ENCODE measurements at regions not wholly inside any gene's neighbourhood (a gene's known extent, or its start where the extent isn't known, plus 50 kb on each side); places are given as distances from the start of the nearest gene placed in this dataset.

GRCh38 chr4:57355101-57355665 is 245.0 kb upstream of the IGFBP7 start:
- H4K20me1 ChIP-seq (ENCODE audit: insufficient read depth): no peaks in the 10 kb centered on the region
- H3K36me3 ChIP-seq (ENCODE audit: insufficient read depth, low read length): no peaks in the 10 kb centered on the region
- TF ChIP-seq CTCF (IDR thresholded peaks at IDR 0.05; ENCODE audit: poor library complexity, severe bottlenecking): no peak
- TF ChIP-seq TAF1 (IDR thresholded peaks at IDR 0.05; ENCODE audit: low read depth): no peak
- no peak for TF ChIP-seq MXI1 (conservative IDR thresholded peaks at IDR 0.05; ENCODE audit: poor library complexity, severe bottlenecking)
- TF ChIP-seq POLR2AphosphoS5 (IDR thresholded peaks at IDR 0.05): no peak
- no peak for TF ChIP-seq RAD21 (conservative IDR thresholded peaks at IDR 0.05)
- TF ChIP-seq SMC3 (conservative IDR thresholded peaks at IDR 0.05; ENCODE audit: poor library complexity): no peak
- no peak for TF ChIP-seq EP300 (conservative IDR thresholded peaks at IDR 0.05; ENCODE audit: poor library complexity, severe bottlenecking)
- no peaks in the 10 kb centered on the region for H3K9me3 ChIP-seq (ENCODE audit: low read length)
- no peaks in the 10 kb centered on the region for H3K79me2 ChIP-seq (replicated peaks; ENCODE audit: insufficient read depth, low read length)
- no peak overlapping the region for H3K4me2 ChIP-seq (ENCODE audit: low read length)
- H2AFZ ChIP-seq (ENCODE audit: low read depth, low read length): no peak overlapping the region
- H3K4me3 ChIP-seq (ENCODE audit: low read length): no peak overlapping the region
- H3K27ac ChIP-seq (ENCODE audit: low read length): no peak overlapping the region
- no peaks in the 10 kb centered on the region for H3K9me2 ChIP-seq (ENCODE audit: insufficient read depth, low read length)
- no peak overlapping the region for H3K9ac ChIP-seq (ENCODE audit: low read length)
- no peaks in the 10 kb centered on the region for H3K27me3 ChIP-seq (ENCODE audit: insufficient read depth, low read depth, low read length)
- H3F3A ChIP-seq (ENCODE audit: insufficient read depth, low read length, poor library complexity, severe bottlenecking): no peaks in the 10 kb centered on the region

- Histone ChIP-seq H3K27me3 (ENCODE audit: insufficient read depth, low read depth, low read length) (no peaks in the 10 kb centered on the region), H3K4me2 (ENCODE audit: low read length) (no peak overlapping the region), H3K36me3 (ENCODE audit: insufficient read depth, low read length) (no peaks in the 10 kb centered on the region), H3K79me2 (replicated peaks; ENCODE audit: insufficient read depth, low read length) (no peaks in the 10 kb centered on the region), H3K4me3 (ENCODE audit: low read length) (no peak overlapping the region), H3K9me2 (ENCODE audit: insufficient read depth, low read length) (no peaks in the 10 kb centered on the region), H3K9me3 (ENCODE audit: low read length) (no peaks in the 10 kb centered on the region), H3K9ac (ENCODE audit: low read length) (no peak overlapping the region), H3K27ac (ENCODE audit: low read length) (no peak overlapping the region), H2AFZ (ENCODE audit: low read depth, low read length) (no peak overlapping the region), H4K20me1 (ENCODE audit: insufficient read depth) (no peaks in the 10 kb centered on the region), H3F3A (ENCODE audit: insufficient read depth, low read length, poor library complexity, severe bottlenecking) (no peaks in the 10 kb centered on the region)
- no peak for TF ChIP-seq TAF1 (IDR thresholded peaks at IDR 0.05; ENCODE audit: low read depth)
- no peak for TF ChIP-seq POLR2AphosphoS5 (IDR thresholded peaks at IDR 0.05)
- TF ChIP-seq SMC3 (conservative IDR thresholded peaks at IDR 0.05; ENCODE audit: poor library complexity): no peak
- TF ChIP-seq EP300 (conservative IDR thresholded peaks at IDR 0.05; ENCODE audit: poor library complexity, severe bottlenecking): no peak
- TF ChIP-seq EZH2 (IDR thresholded peaks at IDR 0.05; ENCODE audit: borderline replicate concordance, insufficient read depth, low read length, poor library complexity, severe bottlenecking): no peak
- no peak for TF ChIP-seq MXI1 (conservative IDR thresholded peaks at IDR 0.05; ENCODE audit: poor library complexity, severe bottlenecking)
- TF ChIP-seq REST (IDR thresholded peaks at IDR 0.05; ENCODE audit: borderline replicate concordance): no peak
- TF ChIP-seq RAD21 (conservative IDR thresholded peaks at IDR 0.05): no peak
- TF ChIP-seq CTCF (IDR thresholded peaks at IDR 0.05; ENCODE audit: poor library complexity, severe bottlenecking): no peak
Observed at GRCh38 chr4:57351731-57352130, 241.5 kb upstream of the IGFBP7 start.
